ENCODE measurements at regions not wholly inside any gene's neighbourhood (a gene's known extent, or its start where the extent isn't known, plus 50 kb on each side); places are given as distances from the start of the nearest gene placed in this dataset.

DNA sequence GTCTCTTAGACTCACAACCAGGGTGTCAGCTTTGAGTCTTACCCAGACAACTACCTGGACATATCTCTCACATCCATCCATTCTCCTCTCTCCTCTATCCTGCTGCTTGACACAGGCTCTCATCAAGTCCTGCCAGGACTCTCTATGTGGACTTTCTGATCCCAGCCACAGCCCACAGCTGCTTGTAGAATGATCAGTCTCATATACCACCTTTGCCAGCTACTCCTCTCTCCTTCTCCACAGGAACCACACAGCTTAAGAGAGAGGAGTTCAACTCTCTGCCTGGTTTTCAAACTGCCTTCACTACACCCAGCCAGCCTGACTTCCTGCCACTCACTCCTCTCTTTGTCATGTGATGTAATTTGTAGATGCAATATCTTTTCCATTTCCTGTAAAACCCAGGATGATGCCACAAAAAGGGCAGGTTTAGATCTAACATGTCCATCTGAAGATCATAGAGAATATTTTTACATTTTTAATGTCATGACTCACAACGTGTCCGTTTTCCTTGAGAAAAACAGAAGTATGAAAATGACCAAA lies 154.0 kb downstream of the RAB11FIP2 start:
- no peak overlapping the region for H2BK15ac ChIP-seq (ENCODE audit: low read length)
- H3K18ac ChIP-seq (ENCODE audit: extremely low read depth, low read length) = no peak overlapping the region
- H4K20me1 ChIP-seq (replicated peaks in 1 of 2; ENCODE audit: control insufficient read depth in 1 of 2, insufficient read depth in 2 of 2, low read length in 2 of 2) = no peaks in the 10 kb centered on the region
- H2BK5ac ChIP-seq (ENCODE audit: low read depth, low read length) = no peak overlapping the region
- H2BK12ac ChIP-seq (ENCODE audit: low read depth, low read length) = no peak overlapping the region
- ChIA-PET CTCF (ENCODE audit: partially characterized antibody) (interaction anchor here (0.6 to 1.5 kb wide), 3 partner anchors 39 to 567 kb away, joined by 3 read pairs; no protein-coding TSS in a partner anchor), POLR2A (ENCODE audit: partially characterized antibody) (interaction anchor here (0.8 kb wide), 1 partner anchor 19 kb away, joined by 4 read pairs; no protein-coding TSS in a partner anchor)
- no peak overlapping the region for H4K8ac ChIP-seq (ENCODE audit: extremely low read depth, insufficient read depth, low read length)
- no peak overlapping the region for H2BK20ac ChIP-seq (ENCODE audit: low read length)
- no peak overlapping the region for H3K27ac ChIP-seq (ENCODE audit: low read depth, low read length)
- no peaks in the 10 kb centered on the region for H3K9me3 ChIP-seq (ENCODE audit: insufficient read depth in 2 of 2, low read depth in 1 of 2, low read length in 1 of 2)
- no peak overlapping the region for H4K5ac ChIP-seq (ENCODE audit: insufficient read length, low read depth, low read length)
- no peaks in the 10 kb centered on the region for H3K79me1 ChIP-seq (ENCODE audit: low read depth, low read length)
- H2AK5ac ChIP-seq (ENCODE audit: low read depth, low read length) = no peak overlapping the region
- H3K4me3 ChIP-seq (ENCODE audit: extremely low read depth in 1 of 4, insufficient read depth in 2 of 4, low read depth in 3 of 4, low read length in 4 of 4) = no peak overlapping the region
- no peak overlapping the region for H3K4me2 ChIP-seq (ENCODE audit: insufficient read depth in 1 of 2, low read depth in 2 of 2, low read length in 2 of 2)
- DNase-seq (ENCODE audit: low read depth in 1 of 2, low spot score in 2 of 2) (no peak), FAIRE-seq (no peak)
- no peak overlapping the region for H4K91ac ChIP-seq (replicated peaks; ENCODE audit: insufficient read length, low read length)
- H3K14ac ChIP-seq (ENCODE audit: insufficient read length) = no peak overlapping the region
- H3K4me1 ChIP-seq (replicated peaks in 1 of 4; ENCODE audit: control insufficient read depth in 3 of 4, insufficient read depth in 4 of 4, low read length in 3 of 4) = no peaks in the 10 kb centered on the region
- H3K9ac ChIP-seq (replicated peaks in 1 of 4; ENCODE audit: extremely low read depth in 1 of 4, low read depth in 3 of 4, low read length in 3 of 4) = no peak overlapping the region
- peaks cover 0 to 1% (median 0%) of the 10 kb centered on the region in 4 experiments; a peak in 1 of 7 replicates for H3K27me3 ChIP-seq (replicated peaks in 1 of 4; ENCODE audit: control insufficient read depth in 3 of 4, extremely low read depth in 1 of 4, insufficient read depth in 3 of 4, low read length in 3 of 4)
- no peak for TF ChIP-seq SIRT6 (IDR thresholded peaks at IDR 0.05; ENCODE audit: low read length)
- no peaks in the 10 kb centered on the region for H3K36me3 ChIP-seq (ENCODE audit: control insufficient read depth in 2 of 4, insufficient read depth in 4 of 4, low read length in 3 of 4)
- 91% methylated on average over 2 of the region's 2 CpGs; no CpG with 5 or more reads in 1 of the 2 experiments for WGBS, 2 experiments (ENCODE audit: extremely low coverage in 1 of 2, insufficient coverage in 1 of 2, insufficient read length in 1 of 2, insufficient replicate concordance in 2 of 2, low coverage in 1 of 2, low lambda C conversion rate in 2 of 2, missing lambda C conversion rate in 1 of 2)
- no peaks in the 10 kb centered on the region for H3K79me2 ChIP-seq (ENCODE audit: control insufficient read depth in 1 of 2, insufficient read depth in 2 of 2, low read length in 2 of 2)
- no peak overlapping the region for H3K4ac ChIP-seq (replicated peaks; ENCODE audit: insufficient read length, low read depth, low read length)
- no peak overlapping the region for H3K56ac ChIP-seq (replicated peaks; ENCODE audit: insufficient read length, low read depth, low read length)
- H2AFZ ChIP-seq (ENCODE audit: low read length) = 0 out of 2 replicates have a peak overlapping the region, but pooled peaks have one; percentile 31
- H3K23ac ChIP-seq (ENCODE audit: insufficient read length) = no peak overlapping the region
- H3K23me2 ChIP-seq (ENCODE audit: low read depth, low read length) = no peaks in the 10 kb centered on the region; the same call in 1 of the 2 replicates
- H2BK120ac ChIP-seq (replicated peaks; ENCODE audit: low read depth, low read length) = no peak overlapping the region

All from H1 (cell line).